ENCODE measurements at regions not wholly inside any gene's neighbourhood (a gene's known extent, or its start where the extent isn't known, plus 50 kb on each side); places are given as distances from the start of the nearest gene placed in this dataset.

DNA sequence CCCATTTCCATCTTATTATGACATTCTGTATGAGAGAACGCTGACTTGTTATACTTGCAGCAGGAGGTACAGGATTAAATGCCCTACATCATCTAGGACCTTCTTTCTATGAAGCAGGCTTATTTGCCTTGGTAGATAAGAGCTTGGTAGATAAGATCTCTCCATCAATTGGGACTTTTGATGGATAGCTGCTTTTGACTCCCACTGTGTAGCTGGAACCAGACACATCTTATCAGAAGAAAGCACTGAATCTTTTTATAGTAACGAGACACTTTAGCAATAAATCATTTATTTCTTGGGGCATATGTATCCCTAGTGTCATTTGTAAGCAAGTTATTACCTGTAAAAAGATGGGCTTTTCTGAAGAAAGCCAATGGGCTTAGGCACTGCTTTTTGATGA is 613.9 kb downstream of the TECRL start:
- DNase-seq = no peak

DNA sequence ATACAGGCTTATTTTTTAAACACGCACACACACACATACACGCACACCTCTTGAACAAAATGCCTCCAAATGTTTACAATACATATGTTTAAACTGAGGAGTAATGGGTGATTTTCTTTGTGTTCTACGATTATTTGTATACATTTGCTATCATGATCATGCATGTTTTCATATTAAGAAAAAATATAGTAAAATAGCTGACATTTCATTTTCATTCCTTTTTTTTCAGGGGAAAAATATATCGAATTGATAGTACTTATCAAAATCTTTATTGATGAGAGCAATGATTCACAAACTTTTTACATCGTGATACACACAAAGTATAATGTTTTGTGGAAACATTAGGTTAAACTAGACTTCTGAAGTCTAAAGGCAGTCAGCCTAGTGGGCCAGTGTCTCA is 618.9 kb downstream of the TECRL start:
- no peak for DNase-seq

DNA sequence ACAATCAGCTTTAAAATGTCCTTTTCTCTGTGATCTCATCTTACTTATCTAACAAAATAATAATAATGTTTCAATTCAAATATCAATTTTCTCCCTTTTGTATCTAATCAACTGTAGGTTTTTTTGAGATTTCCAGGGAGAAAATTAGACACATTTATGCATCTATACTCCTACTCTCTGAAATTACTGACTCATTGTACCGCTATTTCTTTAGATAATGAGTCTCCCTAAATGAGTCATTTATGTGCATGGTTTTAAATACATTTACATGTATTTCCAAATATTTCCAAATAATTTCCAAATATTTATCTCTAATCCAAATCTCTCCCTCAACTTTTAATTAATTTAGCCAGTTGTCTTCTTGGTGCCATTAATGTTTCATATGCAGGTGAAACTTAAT is 621.0 kb downstream of the TECRL start:
- DNase-seq = no peak

DNA sequence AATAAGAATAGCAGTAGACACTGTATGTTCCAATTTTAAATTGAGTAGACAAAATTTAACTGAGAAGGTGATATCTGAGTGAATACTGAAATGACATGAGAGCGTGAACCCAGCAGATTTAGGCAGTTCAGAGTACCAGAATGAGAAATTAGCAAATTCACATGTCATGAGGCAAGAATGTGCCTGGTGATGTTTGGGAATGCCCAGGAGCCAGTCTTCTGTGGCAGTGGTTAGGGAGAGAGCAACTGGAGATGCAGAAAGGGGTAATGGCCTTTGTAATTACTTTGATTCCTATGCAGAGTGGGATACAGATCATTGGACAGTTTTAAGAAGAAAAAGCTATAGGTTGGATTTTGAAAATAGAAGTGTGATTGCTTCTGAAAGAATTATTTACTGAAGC is 621.9 kb downstream of the TECRL start:
- DNase-seq = no peak

DNA sequence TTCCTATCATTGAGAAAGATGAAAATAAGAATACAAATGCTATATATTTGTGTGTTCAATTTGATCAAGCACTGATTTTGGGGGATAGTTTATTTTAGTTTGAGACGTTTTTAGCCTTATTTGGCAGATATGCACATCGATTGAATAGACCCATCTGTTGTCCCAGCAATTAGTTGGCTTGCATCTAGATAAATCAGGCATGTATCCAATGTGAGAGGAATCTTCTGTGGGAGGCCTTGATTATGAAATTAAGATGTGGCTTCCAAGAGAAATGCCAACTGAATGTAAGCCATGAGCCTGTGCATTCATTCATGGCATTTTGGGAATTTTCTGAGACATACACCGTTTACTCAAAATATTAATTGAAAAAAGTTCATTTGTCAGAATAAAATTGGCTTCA is 623.1 kb downstream of the TECRL start:
- DNase-seq = no peak

DNA sequence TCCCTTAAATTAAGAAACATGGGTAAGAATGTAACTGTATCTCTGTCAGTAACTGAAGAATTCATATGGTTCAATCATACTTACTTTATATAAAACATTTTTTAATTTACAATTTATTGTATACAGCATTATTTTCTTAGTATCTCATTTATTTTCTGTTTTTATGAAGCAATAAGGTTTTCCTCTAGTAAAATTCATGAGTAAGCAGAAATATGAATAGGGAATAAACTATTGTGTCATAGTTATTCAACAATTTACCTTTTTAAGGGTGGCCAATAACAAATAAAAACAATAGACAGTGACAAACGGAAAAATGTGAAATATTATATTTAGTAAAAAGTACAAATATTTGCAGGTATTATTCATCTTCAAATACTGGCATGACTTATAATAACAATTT is 624.4 kb downstream of the TECRL start:
- no peak for DNase-seq

DNA sequence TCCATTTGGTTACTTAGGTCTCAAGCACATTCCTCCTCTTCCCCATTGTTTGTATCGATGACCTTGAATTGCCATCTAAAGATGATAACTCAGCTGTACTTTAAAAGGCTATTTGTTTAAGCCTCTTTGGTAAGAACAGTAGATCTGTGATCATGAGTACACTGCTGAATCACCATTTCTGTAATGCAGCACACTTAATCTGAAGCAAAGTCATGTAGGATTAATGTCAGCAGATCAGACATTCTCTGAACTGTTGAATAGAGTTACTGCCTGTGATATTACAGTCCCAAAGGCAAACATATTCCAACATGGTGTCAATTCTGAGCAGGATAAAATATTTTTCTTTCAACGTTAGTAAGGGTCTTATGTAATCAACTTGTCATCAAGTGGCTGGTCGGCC is 631.6 kb downstream of the TECRL start:
- DNase-seq = no peak

DNA sequence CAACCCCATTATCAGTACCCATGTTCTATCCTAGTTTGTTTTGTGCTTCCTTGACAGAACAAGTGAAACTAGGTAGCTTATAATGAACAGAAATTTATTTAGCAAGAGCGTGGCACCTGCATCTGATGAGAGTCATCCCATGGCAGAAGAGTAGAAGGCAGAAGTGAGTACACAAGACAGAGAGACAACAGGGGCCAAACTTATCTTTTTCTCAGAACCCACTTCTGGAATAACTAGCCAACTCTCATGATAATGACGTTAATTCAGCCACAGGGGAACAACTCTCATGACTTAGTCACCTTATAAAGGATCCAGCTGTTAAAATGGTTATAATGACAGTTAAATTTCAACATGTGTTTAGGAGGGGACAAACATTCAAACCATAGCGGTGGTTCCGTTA is 644.9 kb downstream of the TECRL start:
- no peak for DNase-seq

DNA sequence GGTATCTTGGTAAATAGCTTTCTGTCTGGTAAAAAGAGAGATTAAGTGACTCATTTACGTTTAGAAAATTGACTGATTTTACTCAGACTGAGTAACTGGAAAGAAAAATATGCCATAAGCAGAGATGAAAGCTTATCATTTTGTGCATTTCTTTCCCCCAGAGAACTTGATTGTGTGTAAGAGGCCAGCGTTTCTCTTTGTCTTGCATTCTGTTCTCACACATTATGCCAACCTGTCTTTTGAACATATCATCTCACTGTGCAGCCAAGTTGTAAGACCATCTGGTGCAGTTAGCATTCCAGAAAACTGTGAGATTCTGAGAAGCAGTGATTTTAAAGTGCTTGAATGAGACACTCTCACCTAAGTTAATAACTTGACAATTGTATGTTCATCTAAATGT is 651.3 kb downstream of the TECRL start:
- DNase-seq = no peak

DNA sequence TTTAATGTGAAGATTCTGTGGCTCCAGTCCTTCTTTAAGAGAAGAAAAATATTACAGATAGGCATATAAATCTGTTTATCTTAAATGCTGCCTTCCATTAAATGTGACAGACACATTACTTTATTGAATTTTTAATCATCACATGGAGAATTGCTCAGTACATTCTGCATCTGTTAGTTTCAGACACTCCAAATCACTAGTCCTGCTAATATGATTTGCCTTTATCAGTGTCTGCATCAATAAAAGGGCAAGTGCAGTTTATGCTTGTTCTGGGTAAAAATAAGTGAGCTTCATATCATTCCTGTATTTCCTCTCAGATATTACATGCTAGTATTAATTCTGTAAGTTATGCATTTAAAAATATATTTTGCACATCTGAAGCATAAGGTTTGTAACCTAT is 666.4 kb downstream of the TECRL start:
- no peak for DNase-seq

DNA sequence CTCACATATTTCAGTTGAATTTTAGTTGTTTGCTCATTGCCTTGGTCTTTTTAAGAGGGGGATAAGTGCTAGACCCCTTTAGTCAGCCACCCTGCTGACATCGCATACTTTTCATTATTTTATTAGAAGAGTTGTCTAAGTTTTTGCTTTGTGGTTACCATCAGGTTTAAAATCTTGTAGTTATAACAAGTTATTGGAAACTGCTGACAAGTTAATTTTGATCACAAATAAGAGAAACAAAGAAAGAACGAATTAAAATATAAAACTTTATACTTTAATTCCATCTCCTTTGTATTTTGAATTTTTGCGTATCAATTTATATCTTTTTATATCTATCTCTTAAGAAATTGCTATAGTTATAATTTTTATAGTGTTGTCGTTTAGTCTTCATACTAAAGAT is 679.7 kb downstream of the TECRL start:
- DNase-seq = no peak

DNA sequence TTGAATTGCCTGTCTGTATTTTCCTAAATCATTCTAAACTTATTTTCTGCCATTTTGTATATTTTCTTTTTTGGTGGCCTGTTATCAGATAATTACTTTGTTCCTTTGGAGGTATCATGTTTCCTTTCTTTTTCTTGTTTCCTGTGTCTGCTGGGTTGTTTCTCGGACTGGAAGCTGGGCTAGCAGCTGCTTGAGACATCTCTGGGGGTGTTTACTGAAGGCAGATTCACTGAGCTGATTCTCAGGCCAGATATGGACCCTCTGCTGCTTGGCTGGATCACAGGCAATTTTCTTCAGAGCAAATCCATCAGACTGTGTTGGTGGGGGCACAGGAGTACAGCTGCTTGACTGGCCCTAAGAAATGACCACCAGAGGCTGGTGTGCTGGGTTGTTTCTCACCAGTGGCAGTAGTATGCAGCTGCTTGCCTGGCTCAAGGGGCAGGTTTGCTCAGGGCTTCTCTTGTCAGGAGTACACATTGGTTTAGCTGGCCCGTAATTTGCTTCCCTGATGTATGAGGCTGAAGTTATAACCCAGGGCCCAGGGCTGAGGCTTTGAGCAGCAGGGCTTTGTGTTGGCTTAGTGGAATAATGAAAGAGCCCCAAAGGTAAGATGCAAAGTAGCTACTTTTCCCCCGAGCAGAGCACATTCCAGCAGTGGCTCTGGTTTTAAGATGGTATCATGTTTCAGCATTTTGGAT is 680.6 kb downstream of the TECRL start:
- DNase-seq = no peak

DNA sequence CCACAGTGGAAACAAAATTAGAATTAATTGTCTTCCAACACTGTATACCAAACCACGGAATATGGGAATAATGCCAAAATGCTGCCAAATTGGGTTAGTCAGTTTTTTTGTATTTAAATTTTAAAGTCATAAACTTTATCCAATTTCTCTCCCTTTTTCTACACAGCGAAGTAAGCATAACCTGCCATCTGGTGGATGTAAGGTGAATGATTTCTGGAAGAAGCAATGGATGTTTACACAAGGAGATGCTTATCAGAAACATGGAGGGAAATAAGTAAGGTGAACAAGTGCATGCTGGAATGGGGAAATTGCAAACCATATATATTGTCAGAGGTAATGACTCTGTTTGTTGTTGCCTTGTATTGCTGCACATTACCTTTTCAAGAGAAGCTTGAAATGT is 691.9 kb downstream of the TECRL start:
- peak in 1 of 2 experiments; percentile 23 for DNase-seq

DNA sequence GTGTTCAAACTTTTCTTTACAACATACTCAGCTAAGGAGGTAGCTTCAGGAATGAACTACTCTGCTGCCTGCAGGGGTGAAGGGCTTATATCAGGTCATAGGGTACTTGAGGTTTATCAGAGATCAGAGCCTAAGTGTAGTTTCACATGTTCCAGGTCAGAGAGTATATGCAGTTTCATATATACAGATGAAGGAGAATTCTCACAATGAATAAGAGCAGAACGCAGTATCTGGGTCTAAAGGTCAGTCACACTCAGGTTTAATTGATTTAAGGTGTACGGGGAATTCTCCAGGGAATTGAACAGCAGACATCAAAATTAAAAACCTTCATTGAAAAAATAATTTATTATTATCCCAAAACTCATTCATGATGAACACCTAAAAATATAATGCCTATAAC is 700.6 kb downstream of the TECRL start:
- no peak for DNase-seq

DNA sequence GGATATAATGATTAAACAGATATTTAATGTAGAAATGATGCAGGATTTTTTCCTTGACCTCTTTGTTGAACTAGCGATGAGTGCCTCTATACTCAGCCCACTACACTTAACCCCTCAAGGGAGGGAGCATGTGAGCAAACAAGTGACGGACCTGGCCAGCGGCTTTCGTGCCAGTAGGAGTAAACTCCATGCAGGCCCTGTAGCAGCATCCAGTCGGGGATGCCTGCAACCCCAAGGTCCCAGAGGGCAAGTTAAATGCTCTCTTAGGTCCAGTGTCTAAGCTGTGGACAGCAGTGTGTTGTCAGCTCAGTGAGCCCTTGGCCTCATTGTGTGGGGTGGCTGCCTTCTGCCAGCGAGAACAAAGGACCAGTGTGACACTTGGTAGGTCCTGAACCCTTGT is 708.7 kb downstream of the TECRL start:
- no peak for DNase-seq

DNA sequence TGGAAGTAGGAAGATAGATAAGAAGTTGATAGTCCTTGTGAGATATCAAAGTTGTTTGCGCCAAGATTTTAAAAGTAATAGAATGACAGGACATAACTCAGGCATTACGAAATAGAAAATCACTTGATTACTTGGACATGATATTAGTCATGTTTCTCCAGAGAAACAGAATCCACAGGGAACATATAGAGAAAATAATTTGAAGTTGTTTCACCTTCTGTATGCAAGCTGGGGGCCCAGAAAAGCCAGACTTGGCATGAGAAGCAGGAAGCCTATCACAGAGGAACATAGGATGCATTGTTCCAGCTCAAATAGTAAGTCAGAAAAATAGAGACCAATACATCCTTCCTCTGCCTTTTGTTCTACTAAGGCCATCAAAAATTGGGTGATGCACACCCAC is 715.9 kb downstream of the TECRL start:
- DNase-seq = no peak

DNA sequence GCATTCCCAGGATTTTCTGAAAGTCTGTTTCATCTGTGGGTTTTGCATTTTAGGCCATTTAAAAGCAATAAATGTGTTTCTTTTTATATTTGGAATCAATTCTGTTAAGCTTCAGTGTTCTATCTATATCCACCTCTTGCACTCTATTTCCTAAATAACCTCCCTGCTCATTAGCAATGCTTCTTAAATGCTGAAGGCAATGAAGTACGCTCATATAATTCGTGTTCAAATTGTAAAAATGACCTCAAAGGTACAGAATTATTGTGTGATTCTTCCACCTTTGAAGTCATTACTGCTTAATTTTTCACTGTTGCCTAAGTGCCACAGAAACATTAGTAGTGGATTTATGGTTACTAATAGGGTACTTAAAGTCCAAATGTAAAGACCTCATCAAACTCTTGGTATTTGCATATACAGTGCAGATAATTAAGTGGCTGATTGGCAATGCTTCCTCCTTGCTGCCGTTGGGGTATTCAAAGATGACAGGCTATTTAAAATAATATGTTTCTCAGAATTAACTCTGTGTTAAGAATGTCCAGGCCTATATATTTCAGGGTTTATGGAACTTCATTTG is 730.8 kb downstream of the TECRL start:
- DNase-seq = no peak

DNA sequence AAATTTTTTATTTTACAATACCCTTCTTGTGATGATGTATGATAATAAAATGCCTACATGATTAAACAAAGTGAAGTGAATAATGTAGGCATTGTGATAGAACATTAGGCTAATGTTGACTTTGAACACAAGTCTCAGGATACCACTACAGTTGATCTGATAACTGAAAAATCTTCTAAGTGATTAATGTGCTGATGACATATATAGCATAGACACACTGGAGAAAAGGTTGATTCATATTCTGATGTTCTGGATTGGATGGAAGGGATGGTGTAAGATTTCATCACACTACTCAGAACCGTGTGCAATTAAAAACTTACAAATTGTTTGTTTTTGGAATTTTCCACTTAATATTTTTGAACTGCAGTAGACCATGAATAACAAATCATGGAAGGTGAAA is 738.5 kb downstream of the TECRL start:
- DNase-seq = no peak

DNA sequence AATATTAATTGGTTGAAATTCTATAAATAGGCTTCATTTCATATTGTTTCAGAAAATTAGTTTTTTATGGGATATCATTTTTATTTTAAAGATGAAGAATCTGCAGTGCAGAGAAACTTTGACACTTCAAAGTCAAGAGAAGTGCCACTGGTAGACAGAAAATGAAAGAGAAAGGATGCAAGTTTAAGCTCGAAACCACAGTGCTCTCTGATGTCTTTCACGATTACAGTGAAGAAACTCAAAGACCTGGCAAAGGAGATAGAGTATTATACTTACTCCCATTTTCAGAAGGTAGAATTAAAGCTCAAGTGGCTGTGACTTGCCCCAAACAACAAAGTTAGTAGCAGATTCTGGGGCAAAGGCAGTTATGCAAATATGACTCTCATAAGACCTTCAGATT is 745.4 kb downstream of the TECRL start:
- DNase-seq = no peak

DNA sequence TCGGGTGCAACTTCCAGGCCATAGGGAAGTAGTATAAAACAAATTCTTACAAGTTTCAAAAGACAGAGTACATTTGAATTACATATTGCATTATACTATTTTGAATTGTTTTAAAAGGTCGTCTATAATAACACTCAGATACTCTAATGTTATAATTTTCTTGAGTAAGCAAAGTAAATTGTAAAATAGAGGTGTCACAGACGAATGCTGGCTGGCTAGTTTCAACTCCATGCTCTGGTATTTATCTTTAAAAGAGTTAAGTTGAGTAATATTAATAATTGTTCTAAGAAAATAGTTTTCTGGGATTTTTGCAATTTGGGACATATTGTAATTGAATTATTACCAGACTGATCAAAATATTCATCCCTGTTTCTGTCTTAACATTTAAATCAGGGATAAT is 764.9 kb downstream of the TECRL start:
- no peak for DNase-seq

DNA sequence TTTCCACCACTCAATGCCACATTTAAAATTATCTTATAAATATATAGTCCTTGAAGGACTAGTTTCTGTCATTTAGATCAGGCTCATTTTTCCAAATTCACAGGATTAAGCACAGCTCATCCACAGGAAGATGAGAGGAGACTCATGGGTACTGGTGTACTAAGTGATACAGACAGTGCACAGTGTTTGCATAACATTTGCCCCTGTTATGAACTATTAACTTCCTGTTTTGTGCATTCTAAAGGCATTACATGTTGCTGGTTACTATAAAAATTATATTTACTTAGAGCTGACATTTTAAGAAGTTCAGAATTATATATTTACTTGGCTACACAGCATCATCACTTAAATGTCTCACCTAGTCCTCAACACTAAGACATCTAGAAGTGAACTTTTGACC is 772.0 kb downstream of the TECRL start:
- no peak for DNase-seq

DNA sequence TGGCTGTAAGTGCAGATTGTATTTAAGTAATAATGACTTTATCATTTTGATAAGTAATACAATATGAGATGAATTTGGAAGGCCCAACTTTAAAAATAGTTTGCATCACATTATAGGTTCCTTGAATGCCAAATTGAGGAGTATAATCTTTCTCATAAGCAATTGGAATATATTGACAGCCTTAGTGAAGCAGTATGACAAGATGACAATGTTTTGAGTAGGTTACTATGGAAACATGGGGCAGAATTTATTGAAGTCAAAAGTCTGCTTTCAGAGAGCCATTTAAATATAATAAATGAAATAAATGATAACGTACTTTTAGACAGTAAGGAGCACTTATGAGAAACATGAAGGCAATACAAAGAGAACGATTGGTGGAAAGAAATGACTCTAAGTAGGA is 776.4 kb downstream of the TECRL start:
- DNase-seq = no peak

DNA sequence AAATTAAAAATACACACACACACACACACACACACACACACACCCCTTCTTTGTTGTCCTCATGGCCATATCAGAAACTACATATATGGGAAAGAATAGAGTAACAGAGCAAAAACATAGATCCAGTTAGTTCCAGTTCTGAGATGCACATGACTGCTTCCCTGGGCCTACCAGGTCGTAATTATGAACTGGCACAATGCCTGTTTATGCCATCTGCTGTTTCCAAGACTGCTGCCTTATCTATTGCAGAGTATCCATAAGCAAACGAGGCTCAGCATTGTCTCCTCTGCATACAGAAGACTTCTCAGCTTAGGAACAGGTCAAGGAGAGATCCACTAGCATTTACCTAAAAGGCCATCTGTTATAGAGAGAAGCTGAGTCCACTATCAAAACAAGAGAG is 789.0 kb downstream of the TECRL start:
- no peak for DNase-seq

DNA sequence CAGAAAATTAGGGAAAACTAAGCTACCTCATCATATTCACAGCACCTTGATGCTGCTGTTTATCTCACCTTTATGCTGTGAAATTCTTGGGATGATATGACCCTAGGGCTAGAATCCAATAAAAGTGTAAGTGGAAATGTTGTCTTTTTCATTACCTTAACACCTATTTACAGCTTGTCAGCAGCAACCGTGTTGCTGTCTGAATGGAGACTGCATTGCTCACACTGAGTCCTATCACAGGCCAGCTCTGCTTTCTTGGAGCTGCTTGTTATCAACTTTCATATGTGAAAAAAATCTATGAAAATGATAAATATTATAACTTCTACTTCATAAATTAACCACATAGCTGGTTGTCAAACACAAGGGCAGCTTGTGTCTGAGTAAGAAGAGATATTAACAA is 789.5 kb downstream of the TECRL start:
- DNase-seq = no peak
